Fibroblast of peridontal ligament (primary cell): ENCODE measurements at regions not wholly inside any gene's neighbourhood (a gene's known extent, or its start where the extent isn't known, plus 50 kb on each side); places are given as distances from the start of the nearest gene placed in this dataset.

Source experiments
- DNase-seq: peaks from one replicate; pipeline ENCODE4 v3.0.0-alpha.2; 2010; ENCODE audit errors: extremely low read depth

- no peak for DNase-seq
These were observed 53.8 kb upstream of the LMO4 start for GRCh38 chr1:87274851-87275250.

- peak; percentile 4 for DNase-seq
These were observed 49.7 kb upstream of the LMO4 start for GRCh38 chr1:87278825-87279535.
